HL-60 (cell line): ENCODE measurements at regions not wholly inside any gene's neighbourhood (a gene's known extent, or its start where the extent isn't known, plus 50 kb on each side); places are given as distances from the start of the nearest gene placed in this dataset.

Source experiments
- GABPA ChIP-seq: IDR thresholded peaks from 2 replicates; pipeline ENCODE4 v1.6.1; 2012; ENCODE audit warnings: low read depth
- POLR2AphosphoS5 ChIP-seq: IDR thresholded peaks from 2 replicates; pipeline ENCODE4 v1.6.1; 2012; ENCODE audit warnings: low read depth
- SPI1 ChIP-seq: IDR thresholded peaks from 2 replicates; pipeline ENCODE4 v1.6.1; 2012; ENCODE audit warnings: low read depth, mild to moderate bottlenecking, borderline replicate concordance
- TF ChIP-seq, protein P1 (sequence below): IDR thresholded peaks from 2 replicates; pipeline ENCODE4 v1.6.1; 2012; ENCODE audit warnings: low read depth; ENCODE audit not compliant: insufficient replicate concordance
- TF ChIP-seq, protein P2 (sequence below): IDR thresholded peaks from one replicate; pipeline ENCODE4 v1.5.1; 2011; ENCODE audit warnings: low read length, control low read depth, inconsistent platforms; ENCODE audit not compliant: insufficient read depth

DNA sequence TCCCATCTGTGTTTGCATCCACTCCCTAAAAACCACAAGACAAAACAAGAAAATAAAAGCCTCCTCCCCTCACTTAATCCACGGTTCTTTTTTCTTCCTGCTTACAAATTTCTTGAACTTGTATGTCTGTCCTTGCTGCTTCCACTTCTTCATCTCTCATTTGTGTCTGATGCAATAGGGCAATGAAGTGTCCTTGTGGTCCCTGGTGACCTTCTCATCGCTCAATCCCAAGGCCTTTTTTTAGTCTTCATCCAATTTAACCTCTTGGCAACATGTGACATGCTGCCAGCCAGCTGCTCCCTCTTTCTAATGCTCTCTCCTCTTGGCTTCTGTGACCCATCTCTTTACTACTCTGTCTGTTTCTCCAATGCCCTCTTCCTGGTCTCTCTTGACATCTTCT lies 87.6 kb downstream of the SEMA4F start:
- TF ChIP-seq POLR2AphosphoS5 (no peak), SPI1 (no peak), GABPA (no peak)
- TF ChIP-seq, protein P1, sequence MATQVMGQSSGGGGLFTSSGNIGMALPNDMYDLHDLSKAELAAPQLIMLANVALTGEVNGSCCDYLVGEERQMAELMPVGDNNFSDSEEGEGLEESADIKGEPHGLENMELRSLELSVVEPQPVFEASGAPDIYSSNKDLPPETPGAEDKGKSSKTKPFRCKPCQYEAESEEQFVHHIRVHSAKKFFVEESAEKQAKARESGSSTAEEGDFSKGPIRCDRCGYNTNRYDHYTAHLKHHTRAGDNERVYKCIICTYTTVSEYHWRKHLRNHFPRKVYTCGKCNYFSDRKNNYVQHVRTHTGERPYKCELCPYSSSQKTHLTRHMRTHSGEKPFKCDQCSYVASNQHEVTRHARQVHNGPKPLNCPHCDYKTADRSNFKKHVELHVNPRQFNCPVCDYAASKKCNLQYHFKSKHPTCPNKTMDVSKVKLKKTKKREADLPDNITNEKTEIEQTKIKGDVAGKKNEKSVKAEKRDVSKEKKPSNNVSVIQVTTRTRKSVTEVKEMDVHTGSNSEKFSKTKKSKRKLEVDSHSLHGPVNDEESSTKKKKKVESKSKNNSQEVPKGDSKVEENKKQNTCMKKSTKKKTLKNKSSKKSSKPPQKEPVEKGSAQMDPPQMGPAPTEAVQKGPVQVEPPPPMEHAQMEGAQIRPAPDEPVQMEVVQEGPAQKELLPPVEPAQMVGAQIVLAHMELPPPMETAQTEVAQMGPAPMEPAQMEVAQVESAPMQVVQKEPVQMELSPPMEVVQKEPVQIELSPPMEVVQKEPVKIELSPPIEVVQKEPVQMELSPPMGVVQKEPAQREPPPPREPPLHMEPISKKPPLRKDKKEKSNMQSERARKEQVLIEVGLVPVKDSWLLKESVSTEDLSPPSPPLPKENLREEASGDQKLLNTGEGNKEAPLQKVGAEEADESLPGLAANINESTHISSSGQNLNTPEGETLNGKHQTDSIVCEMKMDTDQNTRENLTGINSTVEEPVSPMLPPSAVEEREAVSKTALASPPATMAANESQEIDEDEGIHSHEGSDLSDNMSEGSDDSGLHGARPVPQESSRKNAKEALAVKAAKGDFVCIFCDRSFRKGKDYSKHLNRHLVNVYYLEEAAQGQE, result no peak
- TF ChIP-seq, protein P2, sequence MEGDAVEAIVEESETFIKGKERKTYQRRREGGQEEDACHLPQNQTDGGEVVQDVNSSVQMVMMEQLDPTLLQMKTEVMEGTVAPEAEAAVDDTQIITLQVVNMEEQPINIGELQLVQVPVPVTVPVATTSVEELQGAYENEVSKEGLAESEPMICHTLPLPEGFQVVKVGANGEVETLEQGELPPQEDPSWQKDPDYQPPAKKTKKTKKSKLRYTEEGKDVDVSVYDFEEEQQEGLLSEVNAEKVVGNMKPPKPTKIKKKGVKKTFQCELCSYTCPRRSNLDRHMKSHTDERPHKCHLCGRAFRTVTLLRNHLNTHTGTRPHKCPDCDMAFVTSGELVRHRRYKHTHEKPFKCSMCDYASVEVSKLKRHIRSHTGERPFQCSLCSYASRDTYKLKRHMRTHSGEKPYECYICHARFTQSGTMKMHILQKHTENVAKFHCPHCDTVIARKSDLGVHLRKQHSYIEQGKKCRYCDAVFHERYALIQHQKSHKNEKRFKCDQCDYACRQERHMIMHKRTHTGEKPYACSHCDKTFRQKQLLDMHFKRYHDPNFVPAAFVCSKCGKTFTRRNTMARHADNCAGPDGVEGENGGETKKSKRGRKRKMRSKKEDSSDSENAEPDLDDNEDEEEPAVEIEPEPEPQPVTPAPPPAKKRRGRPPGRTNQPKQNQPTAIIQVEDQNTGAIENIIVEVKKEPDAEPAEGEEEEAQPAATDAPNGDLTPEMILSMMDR, result no peak
